SK-N-SH treated with all-trans-retinoic acid at 6 μM for 48 hours (cell line): ENCODE measurements at regions not wholly inside any gene's neighbourhood (a gene's known extent, or its start where the extent isn't known, plus 50 kb on each side); places are given as distances from the start of the nearest gene placed in this dataset.

ENCODE experiments used
- ATAC-seq: fragments of 200-7000 bp; cut with Tn5 transposase; 3 replicates; pipeline ENCODE4 v1.9.1; 2020; ENCODE audit warnings: mild to moderate bottlenecking, moderate library complexity
- BACH2 ChIP-seq: fragments of 250-450 bp; sonication (Bioruptor Pico); IDR thresholded peaks from 2 replicates; pipeline ENCODE4 v1.9.0; 2021; ENCODE audit warnings: mild to moderate bottlenecking, borderline replicate concordance
- CREB5 ChIP-seq: fragments of 250-450 bp; sonication (Bioruptor Pico); IDR thresholded peaks from 2 replicates; pipeline ENCODE4 v1.5.1; 2020; ENCODE audit warnings: low read depth, mild to moderate bottlenecking, moderate library complexity
- ESRRG ChIP-seq: fragments of 250-450 bp; sonication (Bioruptor Pico); IDR thresholded peaks from 2 replicates; pipeline ENCODE4 v1.6.1; 2021; ENCODE audit warnings: mild to moderate bottlenecking
- GLIS3 ChIP-seq: fragments of 250-450 bp; sonication (Bioruptor Pico); IDR thresholded peaks from 2 replicates; pipeline ENCODE4 v1.5.0; 2020; ENCODE audit warnings: mild to moderate bottlenecking, moderate library complexity
- ISL1 ChIP-seq: fragments of 250-450 bp; sonication (Bioruptor Pico); IDR thresholded peaks from 2 replicates; pipeline ENCODE4 v2.1.2; 2022; ENCODE audit warnings: mild to moderate bottlenecking, moderate library complexity
- OSR1 ChIP-seq: fragments of 250-450 bp; sonication (Bioruptor Pico); IDR thresholded peaks from 2 replicates; pipeline ENCODE4 v1.8.0; 2022; ENCODE audit warnings: moderate library complexity, mild to moderate bottlenecking, inconsistent platforms
- PATZ1 ChIP-seq: fragments of 250-450 bp; sonication (Bioruptor Pico); IDR thresholded peaks from 2 replicates; pipeline ENCODE4 v1.8.0; 2020; ENCODE audit warnings: mild to moderate bottlenecking, moderate library complexity, borderline replicate concordance
- POU6F1 ChIP-seq: fragments of 250-450 bp; sonication (Bioruptor Pico); IDR thresholded peaks from 2 replicates; pipeline ENCODE4 v1.8.0; 2021; ENCODE audit warnings: low read depth, mild to moderate bottlenecking, moderate library complexity, borderline replicate concordance
- PPARA ChIP-seq: fragments of 250-450 bp; sonication (Bioruptor Pico); IDR thresholded peaks from 2 replicates; pipeline ENCODE4 v1.5.0; 2020; ENCODE audit warnings: mild to moderate bottlenecking, borderline replicate concordance
- SNAI2 ChIP-seq: fragments of 250-450 bp; sonication (Bioruptor Pico); IDR thresholded peaks from 2 replicates; pipeline ENCODE4 v1.5.0; 2020; ENCODE audit warnings: mild to moderate bottlenecking, moderate library complexity
- TCF4 ChIP-seq: fragments of 250-450 bp; sonication (Bioruptor Pico); IDR thresholded peaks from 2 replicates; pipeline ENCODE4 v1.8.0; 2021; ENCODE audit warnings: mild to moderate bottlenecking, moderate library complexity, borderline replicate concordance
- TOX ChIP-seq: fragments of 250-450 bp; sonication (Bioruptor Pico); IDR thresholded peaks from 2 replicates; pipeline ENCODE4 v1.8.0; 2021; ENCODE audit warnings: mild to moderate bottlenecking, moderate library complexity, borderline replicate concordance
- ZC3H10 ChIP-seq: fragments of 250-450 bp; sonication (Bioruptor Pico); IDR thresholded peaks from 2 replicates; pipeline ENCODE4 v1.5.1; 2021; ENCODE audit warnings: mild to moderate bottlenecking, moderate library complexity
- ZFP3 ChIP-seq: fragments of 250-450 bp; sonication (Bioruptor Pico); IDR thresholded peaks from 2 replicates; pipeline ENCODE4 v1.5.0; 2020; ENCODE audit warnings: mild to moderate bottlenecking, moderate library complexity
- ZNF70 ChIP-seq: fragments of 450-650 bp; formaldehyde crosslinking; IDR thresholded peaks from 2 replicates; pipeline ENCODE4 v1.5.0; 2020; ENCODE audit warnings: mild to moderate bottlenecking, moderate library complexity
- ZNF8 ChIP-seq: fragments of 450-650 bp; formaldehyde crosslinking; IDR thresholded peaks from 2 replicates; pipeline ENCODE4 v1.5.0; 2020; ENCODE audit warnings: mild to moderate bottlenecking, moderate library complexity
- TF ChIP-seq, protein P1 (sequence below): fragments of 250-450 bp; sonication (Bioruptor Pico); IDR thresholded peaks from 2 replicates; pipeline ENCODE4 v1.5.1; 2021; ENCODE audit warnings: mild to moderate bottlenecking, moderate library complexity
- TF ChIP-seq, protein P2 (sequence below): fragments of 250-450 bp; sonication (Bioruptor Pico); IDR thresholded peaks from 2 replicates; pipeline ENCODE4 v1.5.0; 2020; ENCODE audit warnings: mild to moderate bottlenecking, moderate library complexity

GRCh38 chr4:43356786-43357185, 464.3 kb downstream of the GRXCR1 start:
- ATAC-seq: no peak
- TF ChIP-seq BACH2: no peak
- TF ChIP-seq ZC3H10: no peak
- TF ChIP-seq TCF4: no peak
- TF ChIP-seq GLIS3 (CRISPR knock-in tag): no peak
- TF ChIP-seq PATZ1 (CRISPR knock-in tag): no peak
- TF ChIP-seq ZNF8 (CRISPR knock-in tag): no peak
- no peak for TF ChIP-seq ESRRG (CRISPR knock-in tag)
- no peak for TF ChIP-seq SNAI2 (CRISPR knock-in tag)
- TF ChIP-seq POU6F1 (CRISPR knock-in tag): no peak
- no peak for TF ChIP-seq ISL1 (CRISPR knock-in tag)
- TF ChIP-seq, protein P1, sequence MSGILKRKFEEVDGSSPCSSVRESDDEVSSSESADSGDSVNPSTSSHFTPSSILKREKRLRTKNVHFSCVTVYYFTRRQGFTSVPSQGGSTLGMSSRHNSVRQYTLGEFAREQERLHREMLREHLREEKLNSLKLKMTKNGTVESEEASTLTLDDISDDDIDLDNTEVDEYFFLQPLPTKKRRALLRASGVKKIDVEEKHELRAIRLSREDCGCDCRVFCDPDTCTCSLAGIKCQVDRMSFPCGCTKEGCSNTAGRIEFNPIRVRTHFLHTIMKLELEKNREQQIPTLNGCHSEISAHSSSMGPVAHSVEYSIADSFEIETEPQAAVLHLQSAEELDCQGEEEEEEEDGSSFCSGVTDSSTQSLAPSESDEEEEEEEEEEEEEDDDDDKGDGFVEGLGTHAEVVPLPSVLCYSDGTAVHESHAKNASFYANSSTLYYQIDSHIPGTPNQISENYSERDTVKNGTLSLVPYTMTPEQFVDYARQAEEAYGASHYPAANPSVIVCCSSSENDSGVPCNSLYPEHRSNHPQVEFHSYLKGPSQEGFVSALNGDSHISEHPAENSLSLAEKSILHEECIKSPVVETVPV (CRISPR knock-in tag): no peak
- TF ChIP-seq ZNF70 (CRISPR knock-in tag): no peak
- no peak for TF ChIP-seq ZFP3 (CRISPR knock-in tag)
- no peak for TF ChIP-seq CREB5 (CRISPR knock-in tag)
- no peak for TF ChIP-seq TOX (CRISPR knock-in tag)
- TF ChIP-seq, protein P2, sequence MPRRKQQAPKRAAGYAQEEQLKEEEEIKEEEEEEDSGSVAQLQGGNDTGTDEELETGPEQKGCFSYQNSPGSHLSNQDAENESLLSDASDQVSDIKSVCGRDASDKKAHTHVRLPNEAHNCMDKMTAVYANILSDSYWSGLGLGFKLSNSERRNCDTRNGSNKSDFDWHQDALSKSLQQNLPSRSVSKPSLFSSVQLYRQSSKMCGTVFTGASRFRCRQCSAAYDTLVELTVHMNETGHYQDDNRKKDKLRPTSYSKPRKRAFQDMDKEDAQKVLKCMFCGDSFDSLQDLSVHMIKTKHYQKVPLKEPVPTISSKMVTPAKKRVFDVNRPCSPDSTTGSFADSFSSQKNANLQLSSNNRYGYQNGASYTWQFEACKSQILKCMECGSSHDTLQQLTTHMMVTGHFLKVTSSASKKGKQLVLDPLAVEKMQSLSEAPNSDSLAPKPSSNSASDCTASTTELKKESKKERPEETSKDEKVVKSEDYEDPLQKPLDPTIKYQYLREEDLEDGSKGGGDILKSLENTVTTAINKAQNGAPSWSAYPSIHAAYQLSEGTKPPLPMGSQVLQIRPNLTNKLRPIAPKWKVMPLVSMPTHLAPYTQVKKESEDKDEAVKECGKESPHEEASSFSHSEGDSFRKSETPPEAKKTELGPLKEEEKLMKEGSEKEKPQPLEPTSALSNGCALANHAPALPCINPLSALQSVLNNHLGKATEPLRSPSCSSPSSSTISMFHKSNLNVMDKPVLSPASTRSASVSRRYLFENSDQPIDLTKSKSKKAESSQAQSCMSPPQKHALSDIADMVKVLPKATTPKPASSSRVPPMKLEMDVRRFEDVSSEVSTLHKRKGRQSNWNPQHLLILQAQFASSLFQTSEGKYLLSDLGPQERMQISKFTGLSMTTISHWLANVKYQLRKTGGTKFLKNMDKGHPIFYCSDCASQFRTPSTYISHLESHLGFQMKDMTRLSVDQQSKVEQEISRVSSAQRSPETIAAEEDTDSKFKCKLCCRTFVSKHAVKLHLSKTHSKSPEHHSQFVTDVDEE (CRISPR knock-in tag): no peak
- no peak for TF ChIP-seq OSR1 (CRISPR knock-in tag)
- no peak for TF ChIP-seq PPARA

DNA sequence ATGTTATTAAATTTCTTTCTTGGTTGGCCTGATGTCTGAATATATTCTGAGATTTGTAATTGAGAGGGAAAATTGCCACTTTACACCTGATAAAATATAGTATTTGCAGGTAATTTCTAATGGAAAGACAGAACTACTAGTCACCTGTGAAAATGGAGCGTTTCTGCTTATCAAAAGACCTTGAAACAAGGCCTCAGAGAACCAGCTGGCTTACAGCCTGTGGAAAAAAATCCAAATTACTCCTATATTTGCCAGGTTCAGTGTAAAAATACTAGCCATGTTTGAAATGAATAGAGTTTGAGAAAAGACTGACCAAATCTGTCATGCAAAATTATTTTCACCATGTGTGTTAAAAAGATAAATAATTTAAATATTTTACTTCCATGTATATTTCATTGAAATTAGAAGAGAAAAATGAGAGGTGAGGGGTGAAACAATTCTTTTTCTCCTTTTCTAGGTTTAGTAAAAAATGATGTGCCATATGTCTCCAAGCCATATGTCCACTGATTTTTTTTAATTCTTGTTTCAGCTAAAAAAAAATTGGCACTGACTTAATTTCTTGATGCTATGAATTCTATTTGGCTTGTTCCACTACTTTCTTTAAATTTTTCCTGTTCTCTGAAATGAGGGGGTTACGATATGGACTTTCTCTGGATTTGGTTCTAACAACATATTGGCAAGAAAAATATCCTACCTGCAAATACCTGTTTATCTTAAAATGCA, 464.9 kb downstream of the GRXCR1 start:
- no peak for ATAC-seq
- TF ChIP-seq BACH2 (no peak), CREB5 (CRISPR knock-in tag) (no peak), TCF4 (no peak), POU6F1 (CRISPR knock-in tag) (no peak), SNAI2 (CRISPR knock-in tag) (no peak), GLIS3 (CRISPR knock-in tag) (no peak), TOX (CRISPR knock-in tag) (no peak), PATZ1 (CRISPR knock-in tag) (no peak), ZFP3 (CRISPR knock-in tag) (no peak)
- TF ChIP-seq, protein P1 (CRISPR knock-in tag): no peak
